GM19455 (cell line): ENCODE measurements at regions not wholly inside any gene's neighbourhood (a gene's known extent, or its start where the extent isn't known, plus 50 kb on each side); places are given as distances from the start of the nearest gene placed in this dataset.

Experiments used
- ATAC-seq: cut with Tn5 transposase; IDR thresholded peaks from one replicate; pipeline ENCODE4 v1.9.1; 2021; ENCODE audit not compliant: unreplicated experiment

DNA sequence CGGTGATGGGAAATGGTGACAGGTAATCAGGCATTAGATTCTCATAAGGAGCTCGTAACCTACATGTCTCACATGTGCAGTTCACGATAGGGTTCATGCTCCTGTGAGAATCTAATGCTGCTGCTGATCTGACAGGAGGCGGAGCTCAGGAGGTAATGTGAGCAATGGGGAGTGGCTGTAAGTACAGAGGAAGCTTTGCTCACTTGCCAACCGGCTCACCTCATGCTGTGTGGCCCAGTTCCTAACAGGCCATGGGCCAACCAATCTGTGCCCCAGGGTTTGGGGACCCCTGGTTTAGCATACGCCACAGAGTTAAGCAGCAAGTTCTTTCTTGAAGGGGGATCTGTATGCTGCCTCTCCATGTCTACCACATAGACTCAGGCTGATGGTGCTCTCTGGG, 133.1 kb downstream of the IQUB start:
- no peak for ATAC-seq

DNA sequence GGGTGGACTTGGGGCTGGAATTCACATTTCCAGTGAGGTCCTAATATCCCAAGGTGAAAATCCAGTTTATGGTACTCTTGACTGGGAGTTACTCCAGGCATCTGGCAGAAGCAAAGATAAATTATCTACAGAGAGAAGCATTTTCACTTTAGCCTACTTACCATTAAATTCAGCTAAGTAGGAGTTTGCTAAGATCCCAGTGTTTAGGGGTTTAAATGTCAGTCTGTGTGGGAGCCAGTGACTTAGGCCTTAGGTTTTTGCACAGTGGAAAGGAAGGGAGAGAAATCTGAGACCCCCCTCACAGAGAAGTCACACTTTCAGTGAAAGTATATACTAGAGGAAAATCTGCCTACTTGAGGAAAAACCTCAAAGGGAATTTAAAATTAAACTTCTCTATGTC, 134.2 kb downstream of the IQUB start:
- ATAC-seq, result no peak

DNA sequence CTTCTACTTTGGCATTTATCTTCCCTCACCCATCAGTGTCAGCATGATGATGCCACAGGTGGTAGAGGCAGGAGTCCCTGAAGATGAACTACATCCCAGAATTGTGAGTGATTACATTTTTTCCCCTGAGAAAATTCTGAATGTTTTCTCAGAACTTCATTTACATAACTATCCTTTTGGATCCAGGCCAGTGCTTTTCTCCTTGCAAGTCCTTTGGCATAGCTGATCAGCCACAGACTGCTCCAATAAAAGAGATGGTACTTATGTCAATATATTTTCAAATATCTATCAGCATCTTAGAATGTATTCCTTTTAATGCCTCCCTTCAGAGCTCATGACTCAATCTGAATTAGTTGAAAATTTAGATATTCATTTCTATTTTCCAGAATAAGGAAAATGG, 135.5 kb downstream of the IQUB start:
- ATAC-seq, result no peak

DNA sequence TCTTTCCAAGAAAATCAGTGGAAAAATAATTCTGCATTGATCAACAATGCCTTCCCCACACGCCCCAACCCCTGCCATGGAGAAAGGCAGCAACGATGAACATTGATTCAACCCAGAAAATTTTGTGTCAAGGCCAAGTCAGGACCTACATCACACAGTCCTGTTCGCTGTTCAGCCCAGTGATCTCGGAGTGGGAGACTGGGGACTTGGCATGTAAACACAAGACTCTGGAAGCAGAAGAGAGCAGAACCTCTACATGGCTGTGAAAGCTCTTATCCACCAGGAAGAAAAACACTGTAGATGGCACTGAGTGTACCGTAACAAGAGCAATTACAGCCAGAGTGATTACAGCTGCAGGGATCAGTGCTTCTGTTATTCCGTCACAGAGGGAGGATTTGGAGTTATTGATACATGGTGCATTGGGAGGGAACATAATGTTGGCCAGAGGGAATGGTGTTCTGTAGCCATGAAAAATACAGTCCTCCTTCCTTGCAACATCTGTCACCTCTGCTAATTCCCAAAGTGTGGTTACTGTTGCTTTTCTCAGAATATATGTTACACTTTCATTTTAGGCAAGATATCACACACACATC, 136.6 kb downstream of the IQUB start:
- no peak for ATAC-seq

DNA sequence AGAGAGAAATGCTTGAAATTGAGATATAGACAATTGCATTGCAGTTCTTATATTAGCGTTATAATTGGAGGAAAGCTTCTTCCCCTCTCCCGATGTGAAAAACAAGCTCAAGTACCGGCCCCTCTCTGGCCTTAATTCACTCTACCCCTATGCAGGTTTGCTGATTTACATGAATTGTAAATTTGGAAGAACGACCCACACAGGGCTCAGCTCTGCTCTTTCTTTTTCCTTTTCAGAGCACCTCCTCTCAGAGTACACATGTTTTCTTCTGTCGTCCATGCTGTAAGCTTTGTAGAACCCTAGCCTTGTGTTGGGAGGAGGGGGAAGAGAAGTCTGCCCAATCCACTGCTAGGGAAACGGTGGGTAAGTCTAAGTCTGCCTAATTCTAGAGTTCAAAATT, 140.8 kb downstream of the IQUB start:
- ATAC-seq, result no peak

DNA sequence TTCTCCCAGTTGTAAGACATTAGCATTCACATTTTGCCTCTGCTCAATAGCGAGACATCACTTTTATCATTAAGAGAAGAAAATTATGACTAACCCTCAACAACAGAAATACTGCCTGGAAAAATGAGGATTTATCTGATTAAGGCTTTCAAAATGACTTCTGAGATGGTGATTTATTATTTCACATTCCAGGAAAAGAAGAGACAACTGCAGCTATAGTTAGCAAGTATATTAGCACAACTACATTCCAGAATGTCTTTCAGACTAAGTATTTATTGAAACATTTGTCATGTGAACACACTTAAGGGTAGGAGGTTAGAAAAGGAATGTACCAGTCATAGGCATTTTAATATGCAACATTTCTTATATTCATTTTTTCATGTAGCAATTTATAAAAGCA, 162.0 kb downstream of the IQUB start:
- no peak for ATAC-seq

DNA sequence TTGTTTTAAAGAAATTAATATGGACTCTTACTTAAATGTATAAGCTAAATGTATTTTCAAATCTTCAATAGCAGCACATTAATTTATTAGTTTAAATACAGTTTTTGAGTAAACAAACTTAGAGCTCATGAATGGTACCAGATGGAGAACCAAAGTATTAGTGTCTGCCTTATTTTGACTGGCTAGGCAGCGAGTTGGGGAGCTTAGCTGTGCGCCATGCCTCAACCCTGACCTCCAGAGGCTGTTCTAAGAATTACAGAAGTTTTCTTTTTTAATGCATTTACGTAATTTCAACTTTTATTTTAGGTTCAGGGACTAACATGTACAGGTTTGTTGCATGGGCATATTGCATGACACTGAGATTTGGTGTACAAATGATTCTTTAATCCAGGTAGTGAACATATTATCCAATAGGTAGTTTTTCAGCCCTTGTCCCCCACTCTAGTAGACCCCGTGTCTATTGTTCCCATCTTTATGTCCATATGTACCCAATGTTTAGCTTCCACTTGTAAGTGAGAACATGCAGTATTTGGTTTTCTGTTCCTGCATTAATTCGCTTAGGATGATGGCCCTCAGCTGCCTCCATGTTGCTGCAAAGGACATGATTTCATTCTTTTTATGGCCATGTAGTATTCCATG, 166.8 kb downstream of the IQUB start:
- ATAC-seq, result peak; percentile 90

DNA sequence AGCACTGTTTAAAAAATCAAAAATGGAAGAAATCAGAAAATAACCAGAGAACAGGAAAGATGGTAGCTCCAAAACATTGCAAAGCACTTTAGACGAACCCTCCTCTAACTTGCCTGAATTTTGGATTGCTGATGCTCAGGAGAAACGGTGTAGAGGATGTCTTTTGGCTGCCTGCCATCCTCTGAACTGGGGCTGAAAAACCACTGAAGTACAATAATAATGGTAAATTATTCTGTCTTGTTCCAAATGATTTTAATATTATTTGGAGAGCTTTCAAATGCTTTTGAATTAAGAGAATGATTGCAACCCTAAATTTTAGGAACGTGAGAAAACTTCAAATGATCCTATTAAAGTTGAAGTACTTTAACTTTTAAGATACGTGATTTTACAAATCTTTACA, 167.3 kb upstream of the SLC13A1 start:
- no peak for ATAC-seq

DNA sequence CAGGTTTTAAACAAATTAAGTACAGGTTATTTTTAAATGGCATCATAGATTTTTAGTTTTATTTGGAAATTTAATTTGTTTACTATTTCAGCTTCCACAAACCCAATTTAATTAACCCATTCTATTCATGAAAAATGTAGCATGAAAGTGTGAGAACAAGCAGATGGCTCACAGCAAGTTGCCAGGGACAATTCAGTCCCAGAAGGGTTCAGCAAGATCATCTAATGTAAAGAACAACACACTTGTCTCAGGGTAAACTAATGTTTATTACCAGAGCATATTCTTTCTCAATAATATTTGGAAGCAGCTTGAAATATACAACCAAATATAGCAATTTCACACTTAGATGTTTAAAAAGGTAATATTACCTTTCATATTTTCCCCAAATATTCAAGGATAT, 166.9 kb upstream of the SLC13A1 start:
- no peak for ATAC-seq

DNA sequence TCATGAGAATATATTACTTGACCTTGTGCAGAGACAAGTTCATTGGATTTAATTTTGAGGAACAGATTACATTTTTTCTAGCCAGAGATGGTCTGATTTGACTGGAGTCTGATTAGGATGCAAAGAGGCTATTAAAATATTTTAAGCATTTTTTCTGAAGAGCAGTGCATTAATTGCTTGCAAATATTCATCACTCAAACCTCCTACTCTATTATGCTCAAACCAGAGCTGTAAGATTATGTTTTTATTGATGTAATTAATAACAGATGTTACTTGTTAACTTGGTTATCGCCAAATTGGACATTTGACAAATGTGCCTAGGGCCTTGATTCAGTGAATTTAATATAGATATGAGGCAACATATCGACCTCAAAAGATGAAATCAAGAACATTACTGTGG, 160.9 kb upstream of the SLC13A1 start:
- no peak for ATAC-seq

DNA sequence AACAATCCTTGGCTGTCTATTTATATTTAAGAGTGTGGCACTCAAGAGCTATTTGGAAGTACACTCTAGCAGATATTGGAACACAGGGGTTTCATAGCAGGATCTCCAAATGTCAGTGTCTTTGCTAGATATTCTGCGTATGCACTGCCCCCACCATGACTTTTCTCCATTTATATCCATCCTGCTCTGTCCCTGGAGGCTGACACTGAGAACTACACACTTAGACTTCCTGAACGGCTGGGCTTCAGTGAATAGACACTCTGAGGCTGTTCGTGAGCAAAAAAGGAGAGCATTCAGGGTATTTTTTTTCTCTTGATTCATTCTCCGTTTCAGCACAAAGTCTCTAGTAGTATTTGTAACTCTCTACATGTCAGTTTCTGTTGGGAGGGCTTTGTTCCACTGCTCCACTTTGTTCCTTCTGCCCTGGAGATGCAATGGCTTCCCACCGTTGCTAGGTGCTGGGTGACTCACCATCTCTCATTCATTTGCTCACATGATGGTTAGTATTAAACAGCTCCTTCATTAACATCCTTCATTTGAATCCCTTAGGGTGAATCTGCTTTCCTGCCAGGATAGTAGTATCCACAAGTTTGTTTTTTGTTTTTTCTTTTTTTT, 155.9 kb upstream of the SLC13A1 start:
- no peak for ATAC-seq

DNA sequence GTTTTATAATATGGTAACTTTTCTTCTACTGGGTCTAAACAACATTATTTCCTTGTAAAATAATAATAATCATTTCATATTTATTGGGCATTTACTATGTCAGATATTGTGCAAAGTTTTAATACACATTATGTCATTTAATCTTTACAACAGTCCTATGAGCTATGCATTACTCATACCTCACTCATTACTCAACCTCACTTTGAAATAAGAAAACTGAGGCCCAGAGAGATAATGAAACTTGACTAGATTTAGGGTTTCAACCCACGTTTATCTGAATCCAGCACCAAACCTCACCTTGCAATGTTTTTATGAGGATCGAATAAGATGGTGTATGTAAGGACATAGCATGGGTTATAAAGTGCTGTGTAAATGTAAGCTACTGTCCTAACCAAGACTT, 153.2 kb upstream of the SLC13A1 start:
- no peak for ATAC-seq

DNA sequence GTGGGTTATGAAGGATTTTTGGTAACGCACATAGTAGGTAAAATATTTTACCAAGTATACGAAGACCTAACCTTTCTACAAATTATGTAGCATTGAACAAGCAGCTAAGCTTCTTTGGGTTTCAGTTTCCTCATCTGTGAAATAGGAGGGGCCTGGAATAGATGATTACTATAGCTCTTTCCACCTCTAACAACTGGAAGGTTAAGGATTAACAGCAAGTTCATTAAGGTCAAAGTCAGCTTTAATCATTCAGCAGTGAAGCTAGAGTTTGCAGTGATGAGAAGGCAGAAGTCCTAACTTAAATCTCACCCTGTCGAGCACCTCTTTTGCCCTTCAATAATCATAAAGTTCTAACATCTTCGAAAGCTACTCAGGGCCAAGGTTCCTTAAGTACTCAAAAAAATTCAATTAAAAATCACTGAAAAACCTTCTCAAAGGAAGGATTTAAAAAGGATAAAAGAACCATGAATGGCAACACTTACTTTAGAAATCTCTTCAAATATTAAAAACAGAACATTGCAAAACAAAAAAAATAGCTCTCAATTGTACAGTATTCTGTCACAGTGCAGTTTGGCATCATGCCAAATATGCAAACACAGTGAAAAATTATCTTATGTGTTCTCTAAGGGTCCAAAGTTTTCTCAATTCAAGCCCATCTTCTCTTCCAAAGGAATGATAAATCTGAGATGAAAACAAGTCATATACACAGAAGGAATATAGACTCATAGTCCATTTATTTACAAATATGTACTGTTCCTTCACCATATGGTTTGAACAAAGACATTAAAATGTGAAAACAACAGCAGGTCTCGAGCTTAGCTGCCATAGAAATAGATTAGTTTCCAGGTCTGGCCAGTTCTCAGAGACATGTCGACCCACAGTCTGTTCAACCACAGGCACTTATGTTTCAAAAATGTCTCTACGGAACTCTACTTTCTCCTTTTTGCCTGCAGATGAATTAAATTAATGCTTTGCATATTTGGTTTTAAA, 152.0 kb upstream of the SLC13A1 start:
- ATAC-seq, result no peak

DNA sequence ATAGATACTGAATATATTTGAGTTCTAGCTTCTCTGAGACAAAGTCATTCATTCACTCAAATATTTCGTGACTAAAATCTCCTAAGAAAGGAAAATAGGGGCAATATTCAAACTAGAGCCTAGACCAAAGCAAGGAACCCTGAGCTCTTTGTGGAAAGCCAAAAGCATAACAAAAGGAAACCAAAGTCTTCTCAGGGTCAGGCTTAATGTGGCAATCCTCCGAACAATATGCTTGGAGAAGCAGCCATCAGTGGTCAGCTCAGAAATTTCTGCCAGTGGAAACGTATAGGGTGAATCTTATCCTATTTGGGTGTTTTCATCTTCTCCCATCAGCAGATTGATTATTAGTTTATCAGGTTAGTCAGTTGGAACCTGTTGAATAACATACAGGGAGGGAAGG, 151.3 kb upstream of the SLC13A1 start:
- ATAC-seq, result no peak

DNA sequence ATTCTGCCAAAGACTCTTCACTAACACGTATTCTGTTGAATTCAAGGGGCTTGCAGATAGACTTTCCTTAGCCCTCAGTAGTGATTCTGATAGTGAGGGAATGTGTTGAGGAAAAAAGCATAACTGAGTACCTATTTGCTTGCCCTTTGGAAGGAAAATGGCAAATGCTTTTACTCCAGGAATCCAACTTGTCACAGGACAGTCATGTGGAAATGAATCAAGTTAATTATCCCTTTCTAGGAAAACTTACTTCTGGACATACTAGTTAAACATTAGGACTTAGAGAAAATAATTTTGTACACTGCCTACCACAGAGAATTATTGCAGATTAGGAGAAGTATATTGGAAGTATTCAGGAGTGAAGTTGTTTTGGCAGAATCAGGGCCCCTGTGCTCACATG, 148.9 kb upstream of the SLC13A1 start:
- no peak for ATAC-seq

DNA sequence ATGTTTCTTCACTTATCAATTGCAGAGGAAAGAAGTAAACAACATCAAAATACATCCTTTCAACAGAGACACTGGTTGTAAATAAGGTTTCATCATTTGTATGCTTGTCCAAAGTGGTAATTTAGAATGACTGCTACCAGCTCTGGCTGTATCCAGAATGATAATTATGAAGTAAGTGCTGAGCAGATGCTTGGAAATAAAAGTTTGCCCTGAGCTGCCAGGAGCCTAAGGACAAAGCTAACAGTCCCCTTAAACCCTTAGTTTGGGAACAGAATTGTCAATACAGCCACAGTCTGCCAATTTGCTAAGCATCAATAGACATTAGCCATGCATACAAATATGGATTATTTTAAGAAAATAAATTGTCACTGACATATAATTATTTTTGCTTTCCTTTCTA, 147.0 kb upstream of the SLC13A1 start:
- no peak for ATAC-seq

DNA sequence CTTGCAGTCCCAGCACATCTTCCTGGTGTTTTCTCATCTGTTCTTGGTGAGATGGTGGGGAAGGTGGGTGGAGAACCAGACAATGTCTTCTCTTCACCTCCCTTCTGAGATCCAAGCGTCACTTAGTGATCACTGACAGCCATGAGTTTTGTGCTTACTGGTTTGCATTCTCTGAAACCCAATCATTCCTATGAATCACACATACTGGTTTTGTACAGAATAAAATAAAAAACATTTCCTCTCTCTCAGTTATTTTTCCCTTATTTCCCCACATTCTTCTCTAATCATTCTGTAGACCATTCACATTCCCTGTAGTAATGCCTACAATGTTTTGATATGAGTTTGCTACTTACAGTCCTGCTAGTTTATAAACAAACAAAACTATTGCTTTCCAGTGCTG, 143.8 kb upstream of the SLC13A1 start:
- no peak for ATAC-seq

DNA sequence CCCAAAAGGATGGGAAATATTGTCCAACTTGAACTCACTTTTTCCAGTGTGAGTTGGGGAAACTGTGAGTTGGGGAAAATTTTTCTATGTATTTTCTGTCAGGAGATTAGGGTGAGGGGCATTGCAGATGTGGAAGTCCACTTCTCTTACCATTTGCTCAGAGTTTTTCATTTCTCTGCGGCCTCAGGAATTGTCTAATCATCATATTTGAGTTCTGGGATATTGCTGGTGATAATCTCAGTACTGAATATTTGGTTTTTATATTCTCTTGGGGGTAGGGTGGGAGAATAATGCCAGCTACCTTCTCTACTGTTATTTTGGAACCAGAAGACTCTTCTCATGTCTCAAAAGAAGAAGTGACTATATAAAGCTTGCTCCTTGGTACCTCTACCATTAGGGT, 141.3 kb upstream of the SLC13A1 start:
- ATAC-seq, result no peak

DNA sequence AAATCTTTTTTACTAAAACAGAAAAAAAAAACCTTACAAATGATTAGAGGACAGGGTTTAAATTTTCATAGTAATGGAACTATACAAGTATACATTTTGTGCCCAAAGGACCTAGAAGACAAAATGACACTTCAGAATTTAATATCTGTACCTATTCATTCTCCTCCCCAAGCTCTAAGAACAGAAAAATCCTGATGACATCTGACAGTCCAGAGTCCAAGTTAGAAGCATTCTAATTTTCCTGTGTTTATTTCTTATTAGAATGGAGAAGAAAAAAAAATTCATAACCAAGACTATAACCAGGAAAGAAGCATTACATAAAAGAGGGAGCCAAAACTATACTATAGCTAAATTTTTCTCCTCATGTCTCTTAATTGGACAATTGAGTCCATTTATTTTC, 138.9 kb upstream of the SLC13A1 start:
- ATAC-seq, result no peak

DNA sequence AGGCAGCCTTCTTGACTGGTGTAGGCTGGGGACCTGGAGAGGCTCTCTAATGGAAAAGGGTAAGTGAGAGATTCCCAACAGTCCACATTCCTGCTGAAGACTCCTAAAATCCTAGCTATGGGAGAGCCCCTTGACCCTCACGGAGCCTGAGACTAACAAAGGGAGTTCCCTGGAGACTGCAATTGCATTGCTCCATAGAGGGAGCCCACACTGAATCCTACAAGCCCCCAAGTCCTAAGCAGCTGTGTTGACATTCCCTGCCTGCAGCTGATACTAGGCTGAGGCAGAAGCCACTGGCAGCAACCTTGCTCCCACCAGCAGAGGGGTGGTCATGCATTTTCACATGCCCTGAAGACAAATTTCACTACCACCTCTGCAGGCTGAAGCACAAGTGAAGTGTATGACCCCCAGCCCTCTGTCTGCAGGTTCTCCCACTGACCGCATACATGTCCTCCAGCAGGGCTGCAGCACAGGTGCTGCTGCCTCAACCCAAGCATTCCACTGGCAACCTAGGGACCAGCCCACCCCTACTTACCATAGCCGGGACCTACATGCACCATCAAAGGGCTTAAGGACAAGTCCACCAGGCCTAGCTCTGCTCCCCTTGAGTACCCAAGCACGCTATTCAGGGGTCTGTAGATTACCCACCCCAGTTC, 130.3 kb upstream of the SLC13A1 start:
- ATAC-seq, result no peak

DNA sequence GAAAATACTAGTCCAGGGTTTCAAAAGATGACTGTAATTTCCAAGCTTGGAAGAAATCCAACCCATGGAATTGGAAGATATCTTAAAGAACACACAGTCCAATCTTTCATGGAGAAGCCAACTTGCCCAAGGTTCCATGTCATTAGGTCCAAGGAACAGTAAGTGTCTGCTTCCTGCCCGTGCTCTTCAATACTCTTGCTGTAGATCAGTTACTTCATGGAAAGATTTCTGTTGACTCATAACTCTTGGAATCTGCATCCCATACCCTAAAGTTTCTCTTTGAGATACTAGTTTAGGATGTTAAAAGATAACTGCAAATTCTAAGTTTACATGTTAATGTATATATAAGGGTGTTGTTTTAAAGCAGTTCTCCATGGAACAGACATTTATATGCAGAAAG, 127.9 kb upstream of the SLC13A1 start:
- ATAC-seq, result no peak
